SU-DHL-6 (cell line): ENCODE measurements at regions not wholly inside any gene's neighbourhood (a gene's known extent, or its start where the extent isn't known, plus 50 kb on each side); places are given as distances from the start of the nearest gene placed in this dataset.

Experiments used
- H2AFZ ChIP-seq: fragments of 200-600 bp; sonication (generic); 2 replicates; pipeline ENCODE4 v1.6.1; 2014; ENCODE audit warnings: low read depth, mild to moderate bottlenecking, moderate library complexity, mixed read lengths, antibody characterized with exemption, low read length; ENCODE audit not compliant: severe bottlenecking
- H3F3A ChIP-seq: fragments of 200-600 bp; shearing (Covaris generic); 2 replicates; pipeline ENCODE4 v1.6.0; 2016; ENCODE audit warnings: antibody characterized with exemption, mild to moderate bottlenecking; ENCODE audit not compliant: insufficient read depth
- H3K27ac ChIP-seq: fragments of 200-600 bp; sonication (generic); 2 replicates; pipeline ENCODE4 v1.5.1; 2016; ENCODE audit warnings: low read depth, mild to moderate bottlenecking, low read length, moderate library complexity, mixed read lengths
- H3K27me3 ChIP-seq: fragments of 200-600 bp; sonication (generic), shearing (Covaris generic); 2 replicates; pipeline ENCODE4 v1.6.0; 2014; ENCODE audit warnings: mild to moderate bottlenecking, low read length
- H3K36me3 ChIP-seq: fragments of 200-600 bp; sonication (generic); 2 replicates; pipeline ENCODE4 v1.6.1; 2014; ENCODE audit warnings: mild to moderate bottlenecking, low read length, mixed read lengths
- H3K4me2 ChIP-seq: fragments of 300-600, 200-600 bp; shearing (Covaris generic), sonication (generic); 2 replicates; pipeline ENCODE4 v1.6.0; 2014; ENCODE audit warnings: low read length, low read depth, mild to moderate bottlenecking; ENCODE audit not compliant: poor library complexity, severe bottlenecking
- H3K4me3 ChIP-seq: fragments of 200-600 bp; sonication (generic); 2 replicates; pipeline ENCODE4 v1.5.1; 2014; ENCODE audit warnings: antibody characterized with exemption, low read length, mild to moderate bottlenecking, mixed read lengths; ENCODE audit not compliant: insufficient read depth, poor library complexity, severe bottlenecking
- H3K79me2 ChIP-seq: fragments of 200-600 bp; sonication (generic); 2 replicates; pipeline ENCODE4 v1.6.1; 2014; ENCODE audit warnings: mild to moderate bottlenecking, low read length, moderate library complexity; ENCODE audit not compliant: insufficient read depth
- H3K9ac ChIP-seq: fragments of 200-600 bp; sonication (generic); 2 replicates; pipeline ENCODE4 v1.7.0; 2014; ENCODE audit warnings: mild to moderate bottlenecking, low read length
- H3K9me2 ChIP-seq: fragments of 200-600 bp; sonication (generic); replicated peaks from 2 replicates; pipeline ENCODE4 v1.6.1; 2014; ENCODE audit warnings: low read length; ENCODE audit not compliant: insufficient read depth
- H3K9me3 ChIP-seq: fragments of 200-600 bp; sonication (generic); 2 replicates; pipeline ENCODE4 v1.6.1; 2014; ENCODE audit warnings: low read length, mixed read lengths; ENCODE audit not compliant: insufficient read depth
- H4K20me1 ChIP-seq: fragments of 200-600 bp; sonication (generic); 2 replicates; pipeline ENCODE4 v1.6.1; 2014; ENCODE audit warnings: low read depth, mild to moderate bottlenecking, antibody characterized with exemption, low read length, moderate library complexity, mixed read lengths
- EZH2phosphoT487 ChIP-seq: fragments of 200-600 bp; sonication (generic), shearing (Covaris generic); conservative IDR thresholded peaks from 2 replicates; pipeline ENCODE4 v1.6.1; 2018; ENCODE audit warnings: mild to moderate bottlenecking, antibody characterized with exemption, low read length, moderate library complexity, mixed read lengths
- TF ChIP-seq, protein P1 (sequence below): fragments of 200-600 bp; sonication (generic); IDR thresholded peaks from one replicate; pipeline ENCODE4 v1.5.1; 2017; ENCODE audit warnings: antibody characterized with exemption, mild to moderate bottlenecking, low read length, moderate library complexity; ENCODE audit not compliant: insufficient read depth, poor library complexity, severe bottlenecking

DNA sequence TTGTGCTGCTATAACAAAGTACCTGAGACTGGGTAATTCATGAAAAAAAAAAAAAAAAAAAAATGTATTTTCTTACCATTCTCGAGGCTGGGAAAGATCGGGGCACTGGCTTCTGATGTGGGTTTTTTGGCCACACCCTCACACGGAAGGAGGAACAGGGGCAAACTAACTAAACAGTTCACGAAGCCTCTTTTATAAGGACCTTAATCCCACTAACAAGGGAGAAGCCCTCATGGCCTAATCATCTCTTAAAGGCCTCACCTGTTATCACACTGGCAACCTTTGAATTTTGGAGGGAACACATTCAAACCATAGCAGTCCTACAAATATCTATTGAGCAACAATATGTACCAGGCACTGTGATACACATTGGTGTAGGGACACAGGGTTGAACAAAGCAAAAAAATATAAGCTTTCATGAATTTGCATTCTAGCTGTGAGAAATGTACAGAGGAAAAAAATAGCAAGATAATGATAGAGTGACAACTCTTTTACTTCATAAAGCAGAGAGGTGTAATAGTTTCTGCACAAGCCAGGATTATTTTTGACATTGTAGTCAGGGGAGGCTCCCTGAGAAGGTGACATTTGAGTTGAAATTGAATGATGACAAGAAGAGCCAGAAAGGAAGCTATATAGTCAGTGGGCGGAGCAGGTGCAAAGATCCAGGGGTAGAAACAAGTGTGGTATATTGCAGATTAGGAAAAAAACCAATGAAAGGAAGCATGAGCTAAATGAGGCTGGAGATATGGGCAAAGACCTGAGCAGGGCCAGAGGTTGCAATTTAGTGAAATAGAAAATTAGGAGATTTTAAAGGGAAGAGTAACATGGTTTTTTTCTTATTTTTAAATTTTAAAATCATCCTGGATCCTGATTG is 68.1 kb upstream of the GRAMD2B start:
- no peaks in the 10 kb centered on the region for H4K20me1 ChIP-seq
- no peaks in the 10 kb centered on the region for H3K9me2 ChIP-seq
- no peaks in the 10 kb centered on the region for H3F3A ChIP-seq
- H3K27me3 ChIP-seq: no peaks in the 10 kb centered on the region
- H3K36me3 ChIP-seq: no peaks in the 10 kb centered on the region
- no peak overlapping the region for H3K9ac ChIP-seq
- H2AFZ ChIP-seq: no peak overlapping the region
- H3K4me3 ChIP-seq: no peak overlapping the region
- H3K27ac ChIP-seq: no peak overlapping the region
- no peaks in the 10 kb centered on the region for H3K9me3 ChIP-seq
- H3K4me2 ChIP-seq: no peak overlapping the region
- H3K79me2 ChIP-seq: no peaks in the 10 kb centered on the region
- no peak for TF ChIP-seq EZH2phosphoT487
- TF ChIP-seq, protein P1, sequence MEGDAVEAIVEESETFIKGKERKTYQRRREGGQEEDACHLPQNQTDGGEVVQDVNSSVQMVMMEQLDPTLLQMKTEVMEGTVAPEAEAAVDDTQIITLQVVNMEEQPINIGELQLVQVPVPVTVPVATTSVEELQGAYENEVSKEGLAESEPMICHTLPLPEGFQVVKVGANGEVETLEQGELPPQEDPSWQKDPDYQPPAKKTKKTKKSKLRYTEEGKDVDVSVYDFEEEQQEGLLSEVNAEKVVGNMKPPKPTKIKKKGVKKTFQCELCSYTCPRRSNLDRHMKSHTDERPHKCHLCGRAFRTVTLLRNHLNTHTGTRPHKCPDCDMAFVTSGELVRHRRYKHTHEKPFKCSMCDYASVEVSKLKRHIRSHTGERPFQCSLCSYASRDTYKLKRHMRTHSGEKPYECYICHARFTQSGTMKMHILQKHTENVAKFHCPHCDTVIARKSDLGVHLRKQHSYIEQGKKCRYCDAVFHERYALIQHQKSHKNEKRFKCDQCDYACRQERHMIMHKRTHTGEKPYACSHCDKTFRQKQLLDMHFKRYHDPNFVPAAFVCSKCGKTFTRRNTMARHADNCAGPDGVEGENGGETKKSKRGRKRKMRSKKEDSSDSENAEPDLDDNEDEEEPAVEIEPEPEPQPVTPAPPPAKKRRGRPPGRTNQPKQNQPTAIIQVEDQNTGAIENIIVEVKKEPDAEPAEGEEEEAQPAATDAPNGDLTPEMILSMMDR: no peak

DNA sequence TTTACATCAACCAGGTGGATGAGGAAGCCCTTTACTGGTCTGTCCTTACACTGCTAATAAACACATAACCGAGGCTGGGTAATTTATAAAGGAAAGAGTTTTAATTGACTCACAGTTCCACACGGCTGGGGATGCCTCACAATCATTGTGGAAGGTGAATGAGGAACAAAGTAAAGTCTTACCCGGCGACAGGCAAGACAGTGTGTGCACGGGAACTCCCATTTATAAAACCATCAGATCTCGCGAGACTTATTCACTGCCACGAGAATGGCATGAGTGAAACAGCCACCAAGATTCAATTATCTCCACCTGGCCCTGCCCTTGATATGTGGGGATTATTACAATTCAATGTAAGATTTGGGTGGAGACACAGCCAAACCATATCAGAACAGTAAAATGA is 67.3 kb upstream of the GRAMD2B start:
- Histone ChIP-seq H3K4me2 (no peak overlapping the region), H3K27ac (no peak overlapping the region), H3F3A (no peaks in the 10 kb centered on the region), H2AFZ (no peak overlapping the region), H3K9me3 (no peaks in the 10 kb centered on the region), H3K4me3 (no peak overlapping the region), H3K36me3 (no peaks in the 10 kb centered on the region), H3K79me2 (no peaks in the 10 kb centered on the region), H3K27me3 (no peaks in the 10 kb centered on the region), H4K20me1 (no peaks in the 10 kb centered on the region), H3K9ac (no peak overlapping the region), H3K9me2 (no peaks in the 10 kb centered on the region)
- TF ChIP-seq, protein P1: no peak
- TF ChIP-seq EZH2phosphoT487: no peak

DNA sequence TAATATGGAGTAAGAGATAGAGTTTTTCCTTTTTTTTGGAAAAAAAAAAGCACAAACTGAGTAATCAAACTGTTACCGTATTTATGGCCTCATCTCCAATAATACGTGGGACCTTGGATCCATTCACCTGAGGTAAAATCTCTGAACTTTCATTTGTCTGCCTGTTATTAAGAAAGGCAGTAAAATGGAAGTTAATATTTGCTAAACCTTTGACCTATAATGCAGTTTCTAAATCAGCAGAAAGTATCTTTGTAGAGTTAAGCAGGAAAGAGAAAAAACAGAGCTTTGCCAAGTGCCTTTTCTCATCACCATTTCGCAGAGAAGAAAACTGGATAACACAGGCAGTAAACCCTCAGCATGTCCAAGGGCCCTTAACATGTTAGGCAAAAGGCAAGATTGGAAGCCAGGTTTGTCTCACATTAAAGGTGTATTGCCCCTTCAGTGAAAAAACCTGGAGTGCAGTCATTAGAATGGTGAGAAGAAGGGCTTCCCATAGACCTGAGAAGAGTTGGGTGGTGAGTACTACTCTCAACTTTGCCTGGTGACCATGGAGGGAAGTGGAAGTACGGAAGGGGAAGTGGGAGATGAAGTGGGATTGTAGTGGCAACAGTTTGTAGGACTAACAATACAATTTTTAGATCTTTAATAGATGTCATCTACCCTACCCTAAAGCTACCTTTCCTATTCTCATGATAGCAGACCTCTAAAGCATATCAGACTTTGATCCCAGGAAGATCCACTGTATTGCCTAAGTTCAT is 65.4 kb upstream of the GRAMD2B start:
- no peaks in the 10 kb centered on the region for H3K36me3 ChIP-seq
- H3K9me3 ChIP-seq: no peaks in the 10 kb centered on the region
- H3F3A ChIP-seq: no peaks in the 10 kb centered on the region
- no peaks in the 10 kb centered on the region for H3K9me2 ChIP-seq
- H3K4me3 ChIP-seq: no peak overlapping the region
- no peaks in the 10 kb centered on the region for H4K20me1 ChIP-seq
- no peak overlapping the region for H2AFZ ChIP-seq
- H3K27me3 ChIP-seq: no peaks in the 10 kb centered on the region
- H3K9ac ChIP-seq: no peak overlapping the region
- no peak overlapping the region for H3K4me2 ChIP-seq
- H3K79me2 ChIP-seq: no peaks in the 10 kb centered on the region
- H3K27ac ChIP-seq: no peak overlapping the region
- no peak for TF ChIP-seq EZH2phosphoT487
- TF ChIP-seq, protein P1: no peak
